ENCODE measurements at regions not wholly inside any gene's neighbourhood (a gene's known extent, or its start where the extent isn't known, plus 50 kb on each side); places are given as distances from the start of the nearest gene placed in this dataset.

GRCh38 chr10:47067949-47068940 is 157.0 kb downstream of the PTPN20 start:
- Histone ChIP-seq H3K9me3 (no peaks in the 10 kb centered on the region), H3K36me3 (no peaks in the 10 kb centered on the region), H3K27ac (no peak overlapping the region), H3K27me3 (peaks cover 0 to 1% of the 10 kb centered on the region in 2 donors), H3K4me3 (no peak overlapping the region), H3K4me1 (no peaks in the 10 kb centered on the region)
- WGBS, 2 donors, result 66 to 75% methylated on average over 9 of the region's 9 CpGs
- no peak for DNase-seq (ENCODE audit: low spot score in 2 of 2)
- no peak for TF ChIP-seq POLR2A (IDR thresholded peaks at IDR 0.05)
- no peak for TF ChIP-seq CTCF (IDR thresholded peaks at IDR 0.05)
- TF ChIP-seq EP300 (IDR thresholded peaks at IDR 0.05), result no peak

GRCh38 chr10:47070541-47070940 is 159.3 kb downstream of the PTPN20 start:
- no peak for DNase-seq (ENCODE audit: low spot score in 2 of 2)
- no peak overlapping the region for H3K4me3 ChIP-seq
- H3K27ac ChIP-seq, result no peak overlapping the region
- TF ChIP-seq CTCF (IDR thresholded peaks at IDR 0.05), result no peak
- TF ChIP-seq POLR2A (IDR thresholded peaks at IDR 0.05), result no peak
- TF ChIP-seq EP300 (IDR thresholded peaks at IDR 0.05), result no peak
- H3K9me3 ChIP-seq, result no peaks in the 10 kb centered on the region
- H3K4me1 ChIP-seq, result no peaks in the 10 kb centered on the region
- 82 to 88% methylated on average over 3 of the region's 3 CpGs for WGBS, 2 donors
- peaks cover 0 to 4% of the 10 kb centered on the region in 2 donors for H3K27me3 ChIP-seq
- no peaks in the 10 kb centered on the region for H3K36me3 ChIP-seq

- Histone ChIP-seq H3K4me1 (no peaks in the 10 kb centered on the region), H3K27ac (no peak overlapping the region), H3K36me3 (no peaks in the 10 kb centered on the region), H3K4me3 (no peak overlapping the region), H3K27me3 (peaks cover 0 to 4% of the 10 kb centered on the region in 2 donors), H3K9me3 (no peaks in the 10 kb centered on the region)
- no peak for DNase-seq (ENCODE audit: low spot score in 2 of 2)
- TF ChIP-seq CTCF (IDR thresholded peaks at IDR 0.05) (no peak), POLR2A (IDR thresholded peaks at IDR 0.05) (no peak)
These were observed 160.7 kb downstream of the PTPN20 start for GRCh38 chr10:47071891-47072290.

- Histone ChIP-seq H3K27me3 (peaks cover 0 to 4% of the 10 kb centered on the region in 2 donors), H3K36me3 (no peaks in the 10 kb centered on the region), H3K9me3 (no peaks in the 10 kb centered on the region), H3K27ac (no peak overlapping the region), H3K4me1 (no peaks in the 10 kb centered on the region), H3K4me3 (no peak overlapping the region)
- TF ChIP-seq POLR2A (IDR thresholded peaks at IDR 0.05) (no peak), CTCF (IDR thresholded peaks at IDR 0.05) (no peak), EP300 (IDR thresholded peaks at IDR 0.05) (no peak)
- no peak for DNase-seq (ENCODE audit: low spot score in 2 of 2)
- WGBS, 2 donors, result 87 to 91% methylated on average over 3 of the region's 3 CpGs
These were observed 162.7 kb downstream of the PTPN20 start for GRCh38 chr10:47073967-47074366.

GRCh38 chr10:47076949-47077361 is 165.7 kb downstream of the PTPN20 start:
- 52 to 70% methylated on average over 8 of the region's 8 CpGs for WGBS, 2 donors
- Histone ChIP-seq H3K4me3 (no peak overlapping the region), H3K27ac (no peak overlapping the region), H3K4me1 (no peaks in the 10 kb centered on the region), H3K36me3 (no peaks in the 10 kb centered on the region), H3K27me3 (peaks cover 0 to 4% of the 10 kb centered on the region in 2 donors), H3K9me3 (no peaks in the 10 kb centered on the region)
- DNase-seq (ENCODE audit: low spot score in 2 of 2), result no peak
- TF ChIP-seq CTCF (IDR thresholded peaks at IDR 0.05) (no peak), EP300 (IDR thresholded peaks at IDR 0.05) (no peak), POLR2A (IDR thresholded peaks at IDR 0.05) (no peak)
